ENCODE measurements at regions not wholly inside any gene's neighbourhood (a gene's known extent, or its start where the extent isn't known, plus 50 kb on each side); places are given as distances from the start of the nearest gene placed in this dataset.
A peak's percentile ranks its signal among the peaks of the same experiment; 100 is the strongest.

DNA sequence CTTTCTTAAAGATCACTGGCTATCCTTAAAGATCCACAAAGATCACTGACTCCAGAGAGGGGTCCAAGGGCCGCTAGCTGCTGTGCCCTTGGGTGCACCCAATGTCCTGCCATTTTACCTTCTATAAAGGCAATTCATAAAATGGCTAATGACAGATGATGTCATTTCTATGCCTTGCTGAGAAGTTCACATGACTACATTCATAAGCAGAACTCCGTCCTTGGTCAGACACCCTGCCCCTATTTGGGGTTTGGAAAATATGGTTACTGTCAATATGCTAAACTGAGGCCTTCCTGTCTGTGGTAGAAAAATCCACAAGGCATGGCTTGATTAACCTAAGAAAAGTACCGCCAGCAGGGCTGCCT is 60.9 kb upstream of the BMAL1 start:
- WGBS, 2 experiments (ENCODE audit: extremely low coverage in 1 of 2, insufficient coverage in 1 of 2, insufficient read length in 1 of 2, insufficient replicate concordance in 2 of 2, low coverage in 1 of 2, low lambda C conversion rate in 2 of 2, missing lambda C conversion rate in 1 of 2): 75% methylated on average over 3 of the region's 3 CpGs; no CpG with 5 or more reads in 1 of the 2 experiments
- 0 out of 2 replicates have a peak overlapping the region, but pooled peaks have one; percentile 39 for H2BK12ac ChIP-seq (ENCODE audit: low read depth, low read length)
- H3K79me1 ChIP-seq (ENCODE audit: low read depth, low read length): no peaks in the 10 kb centered on the region
- POLR2A ChIA-PET (ENCODE audit: partially characterized antibody): interaction anchor here (1.1 kb wide), 1 partner anchor 9 kb away, joined by 3 read pairs; no protein-coding TSS in a partner anchor
- H3K14ac ChIP-seq (ENCODE audit: insufficient read length): no peak overlapping the region
- no peaks in the 10 kb centered on the region for H3K23me2 ChIP-seq (ENCODE audit: low read depth, low read length)
- H3K56ac ChIP-seq (replicated peaks; ENCODE audit: insufficient read length, low read depth, low read length): no peak overlapping the region
- H2AK5ac ChIP-seq (ENCODE audit: low read depth, low read length): no peak overlapping the region
- no peaks in the 10 kb centered on the region for H3K36me3 ChIP-seq (ENCODE audit: control insufficient read depth in 2 of 4, insufficient read depth in 4 of 4, low read length in 3 of 4)
- no peaks in the 10 kb centered on the region for H3K79me2 ChIP-seq (ENCODE audit: control insufficient read depth in 1 of 2, insufficient read depth in 2 of 2, low read length in 2 of 2)
- H2AFZ ChIP-seq (ENCODE audit: low read length): no peak overlapping the region
- no peaks in the 10 kb centered on the region for H3K27me3 ChIP-seq (replicated peaks in 1 of 4; ENCODE audit: control insufficient read depth in 3 of 4, extremely low read depth in 1 of 4, insufficient read depth in 3 of 4, low read length in 3 of 4)
- H2BK15ac ChIP-seq (ENCODE audit: low read length): 0 out of 2 replicates have a peak overlapping the region, but pooled peaks have one; percentile 29
- H3K4ac ChIP-seq (replicated peaks; ENCODE audit: insufficient read length, low read depth, low read length): no peak overlapping the region
- FAIRE-seq (no peak), DNase-seq (ENCODE audit: low read depth in 1 of 2, low spot score in 2 of 2) (no peak)
- H2BK5ac ChIP-seq (ENCODE audit: low read depth, low read length): 0 out of 2 replicates have a peak overlapping the region, but pooled peaks have one; percentile 15
- no peak overlapping the region for H4K5ac ChIP-seq (ENCODE audit: insufficient read length, low read depth, low read length)
- H3K4me1 ChIP-seq (replicated peaks in 1 of 4; ENCODE audit: control insufficient read depth in 3 of 4, insufficient read depth in 4 of 4, low read length in 3 of 4): peaks cover 0 to 6% (median 2%) of the 10 kb centered on the region in 4 experiments; a peak in 2 of 7 replicates
- no peak overlapping the region for H3K4me3 ChIP-seq (ENCODE audit: extremely low read depth in 1 of 4, insufficient read depth in 2 of 4, low read depth in 3 of 4, low read length in 4 of 4)
- no peak overlapping the region for H3K4me2 ChIP-seq (ENCODE audit: insufficient read depth in 1 of 2, low read depth in 2 of 2, low read length in 2 of 2)
- H3K23ac ChIP-seq (ENCODE audit: insufficient read length): no peak overlapping the region
- no peaks in the 10 kb centered on the region for H4K20me1 ChIP-seq (replicated peaks in 1 of 2; ENCODE audit: control insufficient read depth in 1 of 2, insufficient read depth in 2 of 2, low read length in 2 of 2)
- H3K9me3 ChIP-seq (ENCODE audit: insufficient read depth in 2 of 2, low read depth in 1 of 2, low read length in 1 of 2): no peaks in the 10 kb centered on the region
- no peak overlapping the region for H2BK20ac ChIP-seq (ENCODE audit: low read length)
- H2BK120ac ChIP-seq (replicated peaks; ENCODE audit: low read depth, low read length): no peak overlapping the region
- H3K18ac ChIP-seq (ENCODE audit: extremely low read depth, low read length): no peak overlapping the region
- H4K91ac ChIP-seq (replicated peaks; ENCODE audit: insufficient read length, low read length): no peak overlapping the region
- H4K8ac ChIP-seq (ENCODE audit: extremely low read depth, insufficient read depth, low read length): no peak overlapping the region
- no peak overlapping the region for H3K9ac ChIP-seq (replicated peaks in 1 of 4; ENCODE audit: extremely low read depth in 1 of 4, low read depth in 3 of 4, low read length in 3 of 4)
- H3K27ac ChIP-seq (ENCODE audit: low read depth, low read length): no peak overlapping the region
- CTCF ChIA-PET (ENCODE audit: partially characterized antibody): interaction anchor here (0.7 to 10.7 kb wide), 12 partner anchors 8 to 140 kb away, joined by 3 to 95 read pairs (median 5); no protein-coding TSS in a partner anchor
- TF ChIP-seq CHD2 (IDR thresholded peaks at IDR 0.05; ENCODE audit: low read length): no peak
- no peak for TF ChIP-seq RXRA (IDR thresholded peaks at IDR 0.05; ENCODE audit: insufficient read depth, low read depth, low read length)
- no peak for TF ChIP-seq CTBP2 (IDR thresholded peaks at IDR 0.05; ENCODE audit: borderline replicate concordance, insufficient read depth, insufficient read length, low read length)
- TF ChIP-seq FOSL1 (IDR thresholded peaks at IDR 0.05; ENCODE audit: insufficient read depth, low read depth, low read length): no peak
- TF ChIP-seq RFX5 (IDR thresholded peaks at IDR 0.05; ENCODE audit: borderline replicate concordance, low read depth, low read length): no peak
- TF ChIP-seq TEAD4 (IDR thresholded peaks at IDR 0.05; ENCODE audit: low read depth, low read length): no peak
- no peak for TF ChIP-seq KDM4A (IDR thresholded peaks at IDR 0.05; ENCODE audit: low read depth, low read length, severe bottlenecking)
- no peak for TF ChIP-seq BCL11A (IDR thresholded peaks at IDR 0.05; ENCODE audit: low read depth in 2 of 2, low read length in 2 of 2)
- no peak for TF ChIP-seq RAD21 (IDR thresholded peaks at IDR 0.05 in 1 of 2, conservative IDR thresholded peaks at IDR 0.05 in 1 of 2; ENCODE audit: low read depth in 2 of 2, low read length in 2 of 2)
- no peak for TF ChIP-seq BRCA1 (IDR thresholded peaks at IDR 0.05; ENCODE audit: low read depth, low read length)
- no peak for TF ChIP-seq CBX5 (IDR thresholded peaks at IDR 0.05; ENCODE audit: low read depth, low read length)
- no peak for TF ChIP-seq HDAC2 (IDR thresholded peaks at IDR 0.05; ENCODE audit: borderline replicate concordance in 1 of 2, low read depth in 2 of 2, low read length in 2 of 2)
